ENCODE measurements at regions not wholly inside any gene's neighbourhood (a gene's known extent, or its start where the extent isn't known, plus 50 kb on each side); places are given as distances from the start of the nearest gene placed in this dataset.
"Not testable (repeated sequence)": the region's sequence is repeated elsewhere in the genome, so short reads cannot be mapped to it uniquely, and the experiment has no call there.

- TF ChIP-seq CTCF (IDR thresholded peaks at IDR 0.05; ENCODE audit: low read depth, low read length) = no peak
- DNase-seq (ENCODE audit: low read depth in 1 of 2, low spot score in 1 of 2) = peak in 1 of 2 donors; percentile 29
- Histone ChIP-seq H3K36me3 (no peaks in the 10 kb centered on the region), H3K9me3 (ENCODE audit: low read depth) (no peaks in the 10 kb centered on the region), H3K27me3 (no peaks in the 10 kb centered on the region), H3K27ac (no peak overlapping the region), H3K4me3 (no peak overlapping the region), H3K4me1 (ENCODE audit: low read depth) (peaks cover 3% of the 10 kb centered on the region)
These were observed 202.2 kb downstream of the KTN1 start for GRCh38 chr14:55782166-55782565.

- peak in 1 of 2 donors; percentile 67 for DNase-seq (ENCODE audit: low read depth in 1 of 2, low spot score in 1 of 2)
- H3K36me3 ChIP-seq = no peaks in the 10 kb centered on the region
- TF ChIP-seq CTCF (IDR thresholded peaks at IDR 0.05; ENCODE audit: low read depth, low read length) = no peak
These were observed 209.4 kb downstream of the KTN1 start for GRCh38 chr14:55789406-55789805.

GRCh38 chr14:55794655-55795595 lies 214.9 kb downstream of the KTN1 start:
- TF ChIP-seq CTCF (IDR thresholded peaks at IDR 0.05; ENCODE audit: low read depth, low read length) = no peak
- no peaks in the 10 kb centered on the region for H3K4me1 ChIP-seq (ENCODE audit: low read depth)
- DNase-seq (ENCODE audit: low read depth in 1 of 2, low spot score in 1 of 2) = peak in 1 of 2 donors; percentile 54
- no peak overlapping the region for H3K27ac ChIP-seq
- no peaks in the 10 kb centered on the region for H3K27me3 ChIP-seq
- H3K4me3 ChIP-seq = no peak overlapping the region
- no peaks in the 10 kb centered on the region for H3K9me3 ChIP-seq (ENCODE audit: low read depth)
- no peaks in the 10 kb centered on the region for H3K36me3 ChIP-seq

More at GRCh38 chr14:55789406-55789805, 209.4 kb downstream of the KTN1 start:
- no peak overlapping the region for H3K4me3 ChIP-seq
- H3K4me1 ChIP-seq (ENCODE audit: low read depth) = no peaks in the 10 kb centered on the region
- H3K27me3 ChIP-seq = no peaks in the 10 kb centered on the region
- no peak overlapping the region for H3K27ac ChIP-seq
- no peaks in the 10 kb centered on the region for H3K9me3 ChIP-seq (ENCODE audit: low read depth)

- not testable (repeated sequence) for H3K9me3 ChIP-seq (ENCODE audit: low read depth); H3K27me3 ChIP-seq; H3K36me3 ChIP-seq; H3K4me3 ChIP-seq; DNase-seq (ENCODE audit: low read depth in 1 of 2, low spot score in 1 of 2); H3K27ac ChIP-seq; H3K4me1 ChIP-seq (ENCODE audit: low read depth)
These were observed 216.5 kb downstream of the KTN1 start for GRCh38 chr14:55796513-55796912.

- no peak for TF ChIP-seq CTCF (IDR thresholded peaks at IDR 0.05; ENCODE audit: low read depth, low read length)
- no peak for DNase-seq (ENCODE audit: low read depth in 1 of 2, low spot score in 1 of 2)
- Histone ChIP-seq H3K27me3 (no peaks in the 10 kb centered on the region), H3K9me3 (ENCODE audit: low read depth) (no peaks in the 10 kb centered on the region), H3K36me3 (no peaks in the 10 kb centered on the region), H3K4me1 (ENCODE audit: low read depth) (no peaks in the 10 kb centered on the region), H3K4me3 (no peak overlapping the region), H3K27ac (no peak overlapping the region)
These were observed 218.4 kb downstream of the KTN1 start for GRCh38 chr14:55798406-55798805.

- Histone ChIP-seq H3K4me3 (no peak overlapping the region), H3K27me3 (no peaks in the 10 kb centered on the region), H3K9me3 (ENCODE audit: low read depth) (no peaks in the 10 kb centered on the region), H3K4me1 (ENCODE audit: low read depth) (no peaks in the 10 kb centered on the region), H3K36me3 (no peaks in the 10 kb centered on the region), H3K27ac (no peak overlapping the region)
- no peak for DNase-seq (ENCODE audit: low read depth in 1 of 2, low spot score in 1 of 2)
- no peak for TF ChIP-seq CTCF (IDR thresholded peaks at IDR 0.05; ENCODE audit: low read depth, low read length)
These were observed 219.6 kb downstream of the KTN1 start for GRCh38 chr14:55799508-55800095.

All from cardiac muscle cell (in vitro differentiated cells and primary cell).